A549 (cell line): ENCODE measurements at regions not wholly inside any gene's neighbourhood (a gene's known extent, or its start where the extent isn't known, plus 50 kb on each side); places are given as distances from the start of the nearest gene placed in this dataset.
A peak's percentile ranks its signal among the peaks of the same experiment; 100 is the strongest.

Source experiments
- ATAC-seq, 2 experiments: fragments of 200-7000 bp in 1 of 2; fragments of >200 bp in 1 of 2; cut with Nextera tagmentation in 1 of 2; cut with Tn5 transposase in 1 of 2; 3 replicates each; pipeline versions ENCODE4 v1.8.0 to v1.9.1; 2018 to 2020; ENCODE audit warnings: mild to moderate bottlenecking in 1 of 2, moderate library complexity in 1 of 2
- CTCF ChIA-PET: fragments of 300-600 bp; sonication (Branson Sonifier 250); formaldehyde crosslinking; extraction: SDS; loops from one replicate; lab custom pipeline; 2021; ENCODE audit warnings: antibody characterized with exemption, inconsistent platforms; lab: Yijun Ruan, JAX
- POLR2A ChIA-PET: fragments of 350-600 bp; formaldehyde crosslinking; extraction: SDS; loops from one replicate; lab custom pipeline; 2021; ENCODE audit warnings: antibody characterized with exemption, inconsistent platforms; lab: Yijun Ruan, JAX
- DNase-seq, 2 experiments: peaks; one replicate each; pipeline versions ENCODE4 v3.0.0 to v3.0.0-alpha.2; 2011 to 2016; ENCODE audit warnings: low read depth in 1 of 2, low spot score in 1 of 2
- FAIRE-seq: peaks from 2 replicates; lab custom pipeline; 2011; peaks lifted over from hg19 to GRCh38; lab: Jason Lieb, UNC
- H3K27ac ChIP-seq, 2 experiments: fragments of >200 bp; sonication (Bioruptor Twin); formaldehyde crosslinking; 3 replicates each; pipeline ENCODE4 v1.5.1; 2016 to 2017
- H3K4me1 ChIP-seq: fragments of >200 bp; sonication (Bioruptor Twin); formaldehyde crosslinking; 3 replicates; pipeline ENCODE4 v1.6.1; 2016
- H3K4me2 ChIP-seq: fragments of >200 bp; sonication (Bioruptor Twin); formaldehyde crosslinking; 3 replicates; pipeline ENCODE4 v1.6.1; 2016
- H3K4me3 ChIP-seq: fragments of >200 bp; sonication (Bioruptor Twin); formaldehyde crosslinking; 3 replicates; pipeline ENCODE4 v1.5.1; 2016
- H3K9me3 ChIP-seq: fragments of >200 bp; sonication (Bioruptor Twin); formaldehyde crosslinking; 3 replicates; pipeline ENCODE4 v1.6.1; 2016
- CBX2 ChIP-seq: fragments of 200-600 bp; sonication (generic); IDR thresholded peaks from 2 replicates; pipeline ENCODE4 v1.6.1; 2016; ENCODE audit warnings: low read depth, mild to moderate bottlenecking, borderline replicate concordance
- CBX8 ChIP-seq: fragments of 200-600 bp; sonication (generic); IDR thresholded peaks from 2 replicates; pipeline ENCODE4 v1.6.1; 2016
- CEBPB ChIP-seq, 2 experiments: fragments of >200 bp in 1 of 2; sonication (Bioruptor Twin) in 1 of 2; formaldehyde crosslinking in 1 of 2; IDR thresholded peaks; 2 replicates each; pipeline ENCODE4 v1.6.1; 2012 to 2016
- CHD2 ChIP-seq: fragments of 150-350 bp; IDR thresholded peaks from 2 replicates; pipeline ENCODE4 v1.6.1; 2014; ENCODE audit warnings: low read length; ENCODE audit not compliant: partially characterized antibody
- CHD4 ChIP-seq: fragments of 200-600 bp; sonication (generic); IDR thresholded peaks from 2 replicates; pipeline ENCODE4 v1.6.1; 2016; ENCODE audit warnings: antibody characterized with exemption, mild to moderate bottlenecking, borderline replicate concordance
- EHF ChIP-seq: fragments of 250-450 bp; sonication (Bioruptor Pico); IDR thresholded peaks from 2 replicates; pipeline ENCODE4 v1.5.0; 2020; ENCODE audit warnings: mild to moderate bottlenecking
- ESRRA ChIP-seq: fragments of 150-350 bp; IDR thresholded peaks from 2 replicates; pipeline ENCODE4 v1.6.1; 2014; ENCODE audit warnings: mild to moderate bottlenecking, low read length, borderline replicate concordance
- FOSL2 ChIP-seq, 2 experiments: fragments of 450-650 bp in 1 of 2; fragments of >200 bp in 1 of 2; sonication (Bioruptor Twin) in 1 of 2; formaldehyde crosslinking; IDR thresholded peaks; 2 replicates each; pipeline versions ENCODE4 v1.5.0 to v1.6.1; 2016 to 2020; ENCODE audit warnings: mild to moderate bottlenecking in 1 of 2, moderate library complexity in 1 of 2
- FOXS1 ChIP-seq: fragments of 250-450 bp; sonication (Bioruptor Pico); IDR thresholded peaks from 2 replicates; pipeline ENCODE4 v1.5.0; 2020; ENCODE audit warnings: mild to moderate bottlenecking, moderate library complexity
- HOXB5 ChIP-seq: fragments of 250-450 bp; sonication (Bioruptor Pico); IDR thresholded peaks from 2 replicates; pipeline ENCODE4 v1.5.0; 2020; ENCODE audit warnings: mild to moderate bottlenecking, moderate library complexity
- JUN ChIP-seq, 2 experiments: fragments of >200 bp; sonication (Bioruptor Twin); formaldehyde crosslinking; IDR thresholded peaks; 2 replicates in 1 of 2; 3 replicates in 1 of 2; pipeline ENCODE4 v1.6.1; 2016 to 2017
- MYC ChIP-seq: IDR thresholded peaks from 2 replicates; pipeline ENCODE4 v1.6.1; 2012; ENCODE audit warnings: mild to moderate bottlenecking, inconsistent platforms, low read length, improper control_type of control experiment, borderline replicate concordance
- PHF8 ChIP-seq: fragments of 200-600 bp; sonication (generic); IDR thresholded peaks from 2 replicates; pipeline ENCODE4 v1.6.1; 2016; ENCODE audit warnings: low read depth, mild to moderate bottlenecking, antibody characterized with exemption, moderate library complexity, borderline replicate concordance
- POLR2A ChIP-seq: IDR thresholded peaks from 2 replicates; pipeline ENCODE4 v1.6.1; 2012; ENCODE audit warnings: mild to moderate bottlenecking, low read length
- RAD21 ChIP-seq, 2 experiments: fragments of >200 bp in 1 of 2; sonication (Bioruptor Twin) in 1 of 2; formaldehyde crosslinking in 1 of 2; IDR thresholded peaks in 1 of 2; conservative IDR thresholded peaks in 1 of 2; 2 replicates in 1 of 2; 3 replicates in 1 of 2; pipeline ENCODE4 v1.6.1; 2012 to 2018; ENCODE audit warnings: inconsistent platforms in 1 of 2
- RARB ChIP-seq: fragments of 250-450 bp; sonication (Bioruptor Pico); IDR thresholded peaks from 2 replicates; pipeline ENCODE4 v1.8.0; 2021; ENCODE audit warnings: mild to moderate bottlenecking, moderate library complexity
- RCOR1 ChIP-seq: fragments of 150-350 bp; IDR thresholded peaks from 2 replicates; pipeline ENCODE4 v1.6.1; 2014; ENCODE audit warnings: antibody characterized with exemption, low read length, low read depth
- RFX5 ChIP-seq: fragments of 450-650 bp; IDR thresholded peaks from 2 replicates; pipeline ENCODE4 v1.7.1; 2014; ENCODE audit warnings: antibody characterized with exemption, mild to moderate bottlenecking, moderate library complexity
- RNF2 ChIP-seq: fragments of 200-600 bp; sonication (generic); IDR thresholded peaks from 2 replicates; pipeline ENCODE4 v1.6.1; 2016; ENCODE audit warnings: low read depth, mild to moderate bottlenecking, antibody characterized with exemption, moderate library complexity, borderline replicate concordance
- SREBF2 ChIP-seq: fragments of 450-650 bp; IDR thresholded peaks from 2 replicates; pipeline ENCODE4 v1.6.1; 2014; ENCODE audit warnings: mild to moderate bottlenecking, moderate library complexity
- ZC3H11A ChIP-seq: fragments of 450-650 bp; IDR thresholded peaks from 2 replicates; pipeline ENCODE4 v1.6.1; 2014; ENCODE audit warnings: antibody characterized with exemption, mild to moderate bottlenecking
- ZFP36 ChIP-seq: fragments of 450-650 bp; IDR thresholded peaks from 2 replicates; pipeline ENCODE4 v1.6.1; 2014; ENCODE audit warnings: borderline replicate concordance; ENCODE audit not compliant: partially characterized antibody
- ZNF302 ChIP-seq: fragments of 250-450 bp; sonication (Bioruptor Pico); IDR thresholded peaks from 2 replicates; pipeline ENCODE4 v1.9.0; 2021; ENCODE audit warnings: inconsistent platforms, mild to moderate bottlenecking, moderate library complexity
- WGBS: methylation state at CpG from one replicate; pipeline ENCODE4 v1.1.6; 2017; ENCODE audit errors: missing lambda C conversion rate; 5-methylcytosine and 5-hydroxymethylcytosine counted together
- TF ChIP-seq, protein P1 (sequence below): fragments of 200-600 bp; sonication (generic); IDR thresholded peaks from 2 replicates; pipeline ENCODE4 v1.6.1; 2016; ENCODE audit warnings: antibody characterized with exemption, mild to moderate bottlenecking, moderate library complexity

DNA sequence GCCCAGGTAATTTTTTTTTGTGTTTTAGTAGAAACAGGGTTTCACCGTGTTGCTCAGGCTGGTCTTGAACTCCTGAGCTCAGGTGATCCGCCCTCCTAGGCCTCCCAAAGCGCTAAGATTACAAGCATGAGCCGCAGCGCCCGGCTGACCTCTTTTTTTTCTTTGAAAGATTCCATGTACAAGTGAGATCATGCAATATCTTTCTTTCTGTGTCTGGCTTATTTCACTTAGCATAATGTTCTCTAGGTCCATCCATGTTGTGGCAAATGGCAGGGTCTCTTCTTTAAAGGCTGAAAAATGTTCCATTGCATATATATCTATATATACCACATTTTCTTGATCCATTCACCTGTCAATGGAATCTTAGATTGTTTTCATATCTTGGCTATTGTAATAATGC is 255.0 kb upstream of the MYOCD start:
- DNase-seq (no peak), ATAC-seq (no peak), FAIRE-seq (no peak)
- TF ChIP-seq ESRRA (no peak), RAD21 (conservative IDR thresholded peaks at IDR 0.05 in 1 of 2, IDR thresholded peaks at IDR 0.05 in 1 of 2) (no peak), FOXS1 (CRISPR knock-in tag) (no peak), HOXB5 (CRISPR knock-in tag) (no peak), PHF8 (no peak), ZFP36 (no peak), CHD4 (no peak), RNF2 (no peak), CBX8 (no peak), MYC (no peak), RCOR1 (no peak), JUN (IDR thresholded peaks at IDR 0.05) (no peak), ZNF302 (CRISPR knock-in tag) (no peak)
- TF ChIP-seq, protein P1, sequence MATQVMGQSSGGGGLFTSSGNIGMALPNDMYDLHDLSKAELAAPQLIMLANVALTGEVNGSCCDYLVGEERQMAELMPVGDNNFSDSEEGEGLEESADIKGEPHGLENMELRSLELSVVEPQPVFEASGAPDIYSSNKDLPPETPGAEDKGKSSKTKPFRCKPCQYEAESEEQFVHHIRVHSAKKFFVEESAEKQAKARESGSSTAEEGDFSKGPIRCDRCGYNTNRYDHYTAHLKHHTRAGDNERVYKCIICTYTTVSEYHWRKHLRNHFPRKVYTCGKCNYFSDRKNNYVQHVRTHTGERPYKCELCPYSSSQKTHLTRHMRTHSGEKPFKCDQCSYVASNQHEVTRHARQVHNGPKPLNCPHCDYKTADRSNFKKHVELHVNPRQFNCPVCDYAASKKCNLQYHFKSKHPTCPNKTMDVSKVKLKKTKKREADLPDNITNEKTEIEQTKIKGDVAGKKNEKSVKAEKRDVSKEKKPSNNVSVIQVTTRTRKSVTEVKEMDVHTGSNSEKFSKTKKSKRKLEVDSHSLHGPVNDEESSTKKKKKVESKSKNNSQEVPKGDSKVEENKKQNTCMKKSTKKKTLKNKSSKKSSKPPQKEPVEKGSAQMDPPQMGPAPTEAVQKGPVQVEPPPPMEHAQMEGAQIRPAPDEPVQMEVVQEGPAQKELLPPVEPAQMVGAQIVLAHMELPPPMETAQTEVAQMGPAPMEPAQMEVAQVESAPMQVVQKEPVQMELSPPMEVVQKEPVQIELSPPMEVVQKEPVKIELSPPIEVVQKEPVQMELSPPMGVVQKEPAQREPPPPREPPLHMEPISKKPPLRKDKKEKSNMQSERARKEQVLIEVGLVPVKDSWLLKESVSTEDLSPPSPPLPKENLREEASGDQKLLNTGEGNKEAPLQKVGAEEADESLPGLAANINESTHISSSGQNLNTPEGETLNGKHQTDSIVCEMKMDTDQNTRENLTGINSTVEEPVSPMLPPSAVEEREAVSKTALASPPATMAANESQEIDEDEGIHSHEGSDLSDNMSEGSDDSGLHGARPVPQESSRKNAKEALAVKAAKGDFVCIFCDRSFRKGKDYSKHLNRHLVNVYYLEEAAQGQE = no peak
- Histone ChIP-seq H3K4me1 (peaks cover 22% of the 10 kb centered on the region), H3K9me3 (no peaks in the 10 kb centered on the region), H3K4me2 (no peak overlapping the region), H3K4me3 (no peak overlapping the region), H3K27ac (no peak overlapping the region)
- WGBS = 85% methylated on average over 6 of the region's 6 CpGs
- ChIA-PET POLR2A (no interaction called here), CTCF (interaction anchor here (0.6 to 1.6 kb wide), 2 partner anchors 15 to 135 kb away, joined by 3 read pairs; no protein-coding TSS in a partner anchor)

DNA sequence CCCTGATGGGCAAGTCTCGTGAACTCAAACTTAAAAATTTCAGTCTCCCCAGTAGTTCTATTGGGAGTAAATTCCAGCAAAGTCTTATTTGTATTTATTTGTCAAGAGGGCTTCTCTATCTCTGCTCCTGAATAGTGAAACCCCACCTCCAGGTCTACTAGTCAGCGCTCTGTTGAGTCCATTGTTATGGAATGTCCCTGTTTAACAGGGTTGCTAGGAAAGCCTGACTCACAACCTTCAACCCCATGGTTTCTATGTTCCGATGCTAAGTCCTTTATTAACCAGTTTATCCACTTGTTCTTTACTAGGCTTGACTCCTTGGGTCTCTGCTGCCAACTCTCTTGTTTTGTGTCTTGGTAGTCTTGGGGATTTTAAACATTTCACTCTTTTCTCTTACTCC is 250.7 kb upstream of the MYOCD start:
- Histone ChIP-seq H3K9me3 (no peaks in the 10 kb centered on the region), H3K27ac (no peak overlapping the region), H3K4me1 (peaks cover 7% of the 10 kb centered on the region; the same call in 2 of the 3 replicates), H3K4me3 (no peak overlapping the region), H3K4me2 (peak overlapping the region; percentile 40; the same call in 1 of the 3 replicates)
- DNase-seq (peak; percentile 18 to 70), ATAC-seq (peak; percentile 92 to 97), FAIRE-seq (no peak)
- TF ChIP-seq FOSL2 (IDR thresholded peaks at IDR 0.05) (no peak), FOSL2 (CRISPR knock-in tag; IDR thresholded peaks at IDR 0.05) (0 out of 2 replicates have a peak, but pooled peaks have one; percentile 22), ZC3H11A (no peak)
- ChIA-PET CTCF (interaction anchor here (1.2 to 2.0 kb wide), 2 partner anchors 11 to 252 kb away, joined by 4 to 7 read pairs; no protein-coding TSS in a partner anchor), POLR2A (no interaction called here)
- 42% methylated on average over 3 of the region's 3 CpGs for WGBS

DNA sequence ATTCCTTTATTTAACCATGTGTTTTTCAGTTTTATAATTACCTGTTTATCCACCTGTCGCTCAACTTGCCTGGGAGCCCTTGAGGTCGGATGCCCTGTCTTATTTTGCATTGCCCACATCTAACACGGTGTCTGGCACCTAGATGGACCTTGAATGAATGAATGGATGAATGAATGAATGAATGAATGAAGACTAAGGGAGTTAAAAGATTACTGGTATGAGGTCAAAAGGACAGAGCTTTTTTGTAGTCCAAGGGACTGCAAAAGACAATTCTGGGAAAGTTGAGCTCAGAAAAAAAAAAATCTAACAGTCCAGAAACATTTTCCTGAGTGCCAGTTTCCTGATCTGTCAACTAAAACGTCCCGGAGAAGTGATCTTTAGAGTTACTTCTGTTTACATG is 244.6 kb upstream of the MYOCD start:
- CTCF ChIA-PET = no interaction called here
- no peak overlapping the region for H3K4me3 ChIP-seq
- H3K9me3 ChIP-seq = no peaks in the 10 kb centered on the region
- WGBS = 55% methylated on average over 5 of the region's 5 CpGs
- H3K4me2 ChIP-seq = no peak overlapping the region
- no peak for ATAC-seq
- POLR2A ChIA-PET = no interaction called here
- H3K4me1 ChIP-seq = no peaks in the 10 kb centered on the region
- no peak for TF ChIP-seq ZNF302 (CRISPR knock-in tag)
- no peak for TF ChIP-seq CEBPB (IDR thresholded peaks at IDR 0.05)
- TF ChIP-seq JUN (IDR thresholded peaks at IDR 0.05) = no peak
- no peak for TF ChIP-seq POLR2A
- TF ChIP-seq CBX2 = no peak
- no peak for TF ChIP-seq EHF (CRISPR knock-in tag)
- no peak for TF ChIP-seq RARB (CRISPR knock-in tag)
- no peak for TF ChIP-seq CHD2
- TF ChIP-seq SREBF2 = no peak
- no peak for TF ChIP-seq RFX5
- no peak for DNase-seq
- FAIRE-seq = no peak
- no peak overlapping the region for H3K27ac ChIP-seq
